ENCODE measurements at regions not wholly inside any gene's neighbourhood (a gene's known extent, or its start where the extent isn't known, plus 50 kb on each side); places are given as distances from the start of the nearest gene placed in this dataset.
"Not testable (repeated sequence)": the region's sequence is repeated elsewhere in the genome, so short reads cannot be mapped to it uniquely, and the experiment has no call there.

DNA sequence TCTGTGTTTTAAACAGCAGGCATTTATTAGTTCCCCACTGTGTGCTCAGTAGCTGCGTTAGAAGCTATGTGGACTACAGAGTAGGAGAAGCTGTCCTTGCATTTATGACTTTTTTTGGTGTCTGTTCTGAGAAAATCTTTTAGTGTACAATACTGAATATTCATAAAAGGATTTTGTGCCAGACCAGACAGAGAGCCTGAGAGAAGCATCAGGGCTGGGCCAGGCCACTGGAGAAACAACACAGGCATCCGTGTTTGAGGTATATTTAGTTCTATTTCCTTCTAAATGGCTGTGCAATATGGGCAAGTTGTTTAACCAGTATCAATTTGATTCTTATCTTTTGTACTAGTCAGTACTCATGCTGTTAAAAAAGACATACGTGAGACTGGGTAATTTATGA lies 182.8 kb downstream of the SH2D4B start:
- TF ChIP-seq, protein P1, sequence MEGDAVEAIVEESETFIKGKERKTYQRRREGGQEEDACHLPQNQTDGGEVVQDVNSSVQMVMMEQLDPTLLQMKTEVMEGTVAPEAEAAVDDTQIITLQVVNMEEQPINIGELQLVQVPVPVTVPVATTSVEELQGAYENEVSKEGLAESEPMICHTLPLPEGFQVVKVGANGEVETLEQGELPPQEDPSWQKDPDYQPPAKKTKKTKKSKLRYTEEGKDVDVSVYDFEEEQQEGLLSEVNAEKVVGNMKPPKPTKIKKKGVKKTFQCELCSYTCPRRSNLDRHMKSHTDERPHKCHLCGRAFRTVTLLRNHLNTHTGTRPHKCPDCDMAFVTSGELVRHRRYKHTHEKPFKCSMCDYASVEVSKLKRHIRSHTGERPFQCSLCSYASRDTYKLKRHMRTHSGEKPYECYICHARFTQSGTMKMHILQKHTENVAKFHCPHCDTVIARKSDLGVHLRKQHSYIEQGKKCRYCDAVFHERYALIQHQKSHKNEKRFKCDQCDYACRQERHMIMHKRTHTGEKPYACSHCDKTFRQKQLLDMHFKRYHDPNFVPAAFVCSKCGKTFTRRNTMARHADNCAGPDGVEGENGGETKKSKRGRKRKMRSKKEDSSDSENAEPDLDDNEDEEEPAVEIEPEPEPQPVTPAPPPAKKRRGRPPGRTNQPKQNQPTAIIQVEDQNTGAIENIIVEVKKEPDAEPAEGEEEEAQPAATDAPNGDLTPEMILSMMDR (IDR thresholded peaks at IDR 0.05; ENCODE audit: low read depth, low read length): no peak
- H3K4me3 ChIP-seq (ENCODE audit: low read depth, low read length): no peak overlapping the region

DNA sequence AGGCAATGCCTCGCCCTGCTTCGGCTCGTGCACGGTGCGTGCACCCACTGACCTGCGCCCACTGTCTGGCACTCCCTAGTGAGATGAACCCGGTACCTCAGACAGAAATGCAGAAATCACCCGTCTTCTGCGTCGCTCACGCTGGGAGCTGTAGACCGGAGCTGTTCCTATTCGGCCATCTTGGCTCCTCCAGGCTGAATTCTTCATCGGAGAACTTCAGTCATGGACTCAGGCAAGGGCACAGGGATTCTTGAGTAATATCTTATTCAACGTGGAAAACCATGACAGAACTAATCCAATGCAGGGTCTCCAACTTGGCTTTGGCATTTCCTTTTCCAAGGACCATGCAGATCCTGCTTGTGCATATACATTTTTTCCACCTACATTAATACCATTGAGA lies 190.7 kb downstream of the SH2D4B start:
- not testable (repeated sequence) for H3K4me3 ChIP-seq (ENCODE audit: low read depth, low read length)

DNA sequence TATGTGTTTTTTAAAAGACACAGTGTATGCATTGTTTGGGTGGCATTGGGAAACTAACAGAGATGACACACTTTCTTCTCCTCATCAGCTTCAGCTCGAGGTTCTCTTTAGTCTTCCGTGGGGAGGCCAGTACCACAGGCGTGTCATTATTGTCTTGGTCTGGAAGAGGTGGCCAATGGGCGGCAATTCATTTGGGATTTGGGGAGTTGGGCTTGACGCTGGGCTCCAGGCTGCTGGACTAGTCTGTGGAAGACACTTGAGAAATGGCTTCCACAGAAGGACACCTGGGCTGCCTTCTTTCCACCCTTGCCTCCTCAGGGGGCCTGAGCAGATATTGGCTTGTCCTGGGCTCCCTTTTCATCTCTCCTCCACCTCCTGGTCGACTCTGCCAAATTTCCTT lies 192.2 kb downstream of the SH2D4B start:
- TF ChIP-seq, protein P1 (IDR thresholded peaks at IDR 0.05; ENCODE audit: low read depth, low read length): no peak
- H3K4me3 ChIP-seq (ENCODE audit: low read depth, low read length): no peak overlapping the region

DNA sequence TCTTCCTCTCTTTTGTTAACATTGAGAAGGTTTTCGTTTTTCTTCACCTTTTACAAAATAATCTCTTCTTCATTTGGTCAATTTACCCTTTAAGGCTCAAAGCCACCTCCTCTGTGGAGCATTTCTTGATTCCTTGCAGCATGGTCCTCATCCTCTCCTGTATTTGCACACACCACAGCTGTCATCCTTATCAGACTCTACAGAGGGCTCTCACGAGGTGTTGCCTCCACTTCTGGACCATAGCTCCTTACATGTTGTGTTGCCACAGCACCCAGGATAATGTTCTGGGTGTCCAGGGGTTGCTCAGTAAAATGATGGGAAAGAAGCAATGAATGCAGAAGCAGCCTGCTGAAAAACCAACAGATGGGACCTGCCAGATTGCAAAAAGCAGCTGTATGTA lies 192.8 kb downstream of the SH2D4B start:
- TF ChIP-seq, protein P1 (IDR thresholded peaks at IDR 0.05; ENCODE audit: low read depth, low read length): no peak
- no peak overlapping the region for H3K4me3 ChIP-seq (ENCODE audit: low read depth, low read length)

DNA sequence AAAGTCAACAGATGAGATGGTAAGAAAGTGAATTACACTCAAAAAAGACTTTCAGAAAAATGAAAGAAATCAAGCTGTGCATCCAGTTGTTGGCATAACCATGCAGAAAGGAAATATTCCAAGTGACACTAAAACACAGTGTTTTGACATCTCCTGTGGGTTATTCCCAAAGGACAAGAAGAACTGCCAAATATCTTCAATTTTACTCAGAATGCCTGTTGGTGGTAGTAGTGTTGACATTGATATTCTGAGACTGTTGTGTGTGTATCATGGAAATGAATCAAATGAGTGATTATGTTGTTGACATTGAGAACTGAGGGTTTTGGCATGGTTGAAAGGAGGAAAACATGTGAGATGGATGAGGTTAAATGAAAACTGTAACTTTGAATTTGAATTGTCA lies 196.9 kb downstream of the SH2D4B start:
- TF ChIP-seq, protein P1 (IDR thresholded peaks at IDR 0.05; ENCODE audit: low read depth, low read length): no peak
- H3K4me3 ChIP-seq (ENCODE audit: low read depth, low read length): no peak overlapping the region

DNA sequence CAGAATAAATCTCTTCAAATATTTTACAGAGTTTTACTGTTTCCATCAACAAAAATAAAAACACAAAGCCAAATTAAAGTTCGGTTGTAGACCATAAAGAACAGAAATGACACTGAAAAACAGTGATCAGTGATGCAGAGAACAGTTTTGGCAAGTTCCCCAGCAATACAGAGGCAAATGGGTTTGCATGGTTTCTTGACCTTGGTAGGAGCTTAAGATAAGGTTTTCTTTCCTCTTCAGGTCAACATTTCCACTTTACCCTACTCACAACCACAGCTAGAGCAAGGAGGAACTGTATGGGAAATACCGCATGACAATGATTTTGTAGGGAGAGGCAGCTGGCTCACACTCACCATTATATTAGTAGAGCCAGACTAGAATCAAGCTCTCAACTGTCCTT lies 199.5 kb downstream of the SH2D4B start:
- TF ChIP-seq, protein P1 (IDR thresholded peaks at IDR 0.05; ENCODE audit: low read depth, low read length): no peak

DNA sequence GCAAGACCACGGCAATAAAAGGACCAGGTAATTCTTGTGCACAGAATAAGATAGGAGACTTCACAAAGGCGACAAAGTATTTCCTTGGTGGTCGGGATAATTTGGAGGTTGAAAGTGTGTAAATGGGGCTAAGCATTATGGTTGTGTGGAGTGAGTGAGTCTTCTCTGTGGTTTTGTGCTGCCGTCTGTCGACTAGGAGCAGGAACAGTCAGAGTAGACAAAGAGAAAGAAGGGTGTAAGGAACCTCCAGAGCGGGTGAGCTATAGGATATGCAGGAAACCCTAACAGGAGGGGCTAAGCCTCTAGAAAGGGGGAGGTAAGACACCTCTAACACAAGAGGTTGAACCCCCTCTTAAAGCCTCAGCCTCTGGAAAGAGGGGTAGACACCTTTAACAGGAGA lies 201.6 kb downstream of the SH2D4B start:
- TF ChIP-seq, protein P1 (IDR thresholded peaks at IDR 0.05; ENCODE audit: low read depth, low read length): no peak
- H3K4me3 ChIP-seq (ENCODE audit: low read depth, low read length): no peak overlapping the region

More for the DNA sequence above, 199.5 kb downstream of the SH2D4B start:
- no peak overlapping the region for H3K4me3 ChIP-seq (ENCODE audit: low read depth, low read length)

DNA sequence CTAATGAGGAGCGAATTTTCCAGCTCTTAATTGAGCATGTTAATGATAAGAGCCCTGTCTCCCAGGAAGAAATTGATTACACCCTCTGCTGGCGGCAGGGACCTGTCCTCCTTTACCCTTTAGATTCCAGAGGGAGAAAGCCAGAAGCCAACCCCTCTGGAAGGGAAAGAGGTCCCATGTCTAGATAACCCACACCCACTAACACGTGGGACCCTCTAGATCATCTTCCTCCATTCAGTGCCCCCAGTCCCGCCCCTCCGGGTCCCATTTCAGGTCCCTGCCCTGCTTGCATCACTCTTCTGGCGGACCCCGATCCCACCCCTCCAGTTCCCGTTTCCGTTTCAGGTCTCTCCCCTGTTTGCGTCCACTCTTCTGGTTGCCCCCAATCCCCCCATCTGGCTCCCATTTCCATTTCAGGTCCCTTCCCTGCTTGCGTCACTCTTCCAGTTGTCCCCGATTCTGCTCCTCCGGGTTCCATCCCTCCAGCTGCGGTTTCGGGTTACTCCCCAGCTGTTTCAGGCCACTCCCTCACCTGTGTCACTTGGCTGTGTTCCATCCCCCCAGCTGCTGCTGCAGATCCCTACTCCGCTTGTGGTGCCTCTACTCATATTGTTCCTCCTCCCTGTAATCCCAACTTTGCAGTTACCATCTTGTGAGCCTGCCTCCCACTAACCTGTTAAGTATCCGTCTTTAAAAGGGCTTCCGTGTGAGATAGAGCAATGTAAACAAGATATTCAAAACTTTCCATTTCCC lies 202.4 kb downstream of the SH2D4B start:
- TF ChIP-seq, protein P1 (IDR thresholded peaks at IDR 0.05; ENCODE audit: low read depth, low read length): no peak
- H3K4me3 ChIP-seq (ENCODE audit: low read depth, low read length): no peak overlapping the region

Data from WI38 (cell line).